ENCODE measurements at regions not wholly inside any gene's neighbourhood (a gene's known extent, or its start where the extent isn't known, plus 50 kb on each side); places are given as distances from the start of the nearest gene placed in this dataset.

DNA sequence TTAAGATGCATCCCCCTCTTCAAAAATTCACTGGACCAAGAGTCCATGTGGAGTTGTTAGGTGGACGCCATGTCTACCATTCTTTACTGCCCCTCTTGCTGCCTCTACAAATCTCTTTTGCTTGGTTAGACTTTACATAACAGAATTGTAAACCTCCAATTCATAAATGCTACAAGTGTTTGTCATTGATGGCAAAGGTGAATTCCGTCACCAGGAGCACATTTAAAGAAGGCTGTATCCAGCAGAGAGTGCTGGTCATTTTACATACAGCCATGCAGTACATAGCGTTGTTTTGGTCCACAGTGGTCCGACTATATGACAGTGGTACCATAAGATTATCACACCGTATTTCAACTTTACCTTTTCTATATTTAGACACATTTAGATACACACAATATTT, 274.5 kb downstream of the MYCN start:
- TF ChIP-seq, protein P1, sequence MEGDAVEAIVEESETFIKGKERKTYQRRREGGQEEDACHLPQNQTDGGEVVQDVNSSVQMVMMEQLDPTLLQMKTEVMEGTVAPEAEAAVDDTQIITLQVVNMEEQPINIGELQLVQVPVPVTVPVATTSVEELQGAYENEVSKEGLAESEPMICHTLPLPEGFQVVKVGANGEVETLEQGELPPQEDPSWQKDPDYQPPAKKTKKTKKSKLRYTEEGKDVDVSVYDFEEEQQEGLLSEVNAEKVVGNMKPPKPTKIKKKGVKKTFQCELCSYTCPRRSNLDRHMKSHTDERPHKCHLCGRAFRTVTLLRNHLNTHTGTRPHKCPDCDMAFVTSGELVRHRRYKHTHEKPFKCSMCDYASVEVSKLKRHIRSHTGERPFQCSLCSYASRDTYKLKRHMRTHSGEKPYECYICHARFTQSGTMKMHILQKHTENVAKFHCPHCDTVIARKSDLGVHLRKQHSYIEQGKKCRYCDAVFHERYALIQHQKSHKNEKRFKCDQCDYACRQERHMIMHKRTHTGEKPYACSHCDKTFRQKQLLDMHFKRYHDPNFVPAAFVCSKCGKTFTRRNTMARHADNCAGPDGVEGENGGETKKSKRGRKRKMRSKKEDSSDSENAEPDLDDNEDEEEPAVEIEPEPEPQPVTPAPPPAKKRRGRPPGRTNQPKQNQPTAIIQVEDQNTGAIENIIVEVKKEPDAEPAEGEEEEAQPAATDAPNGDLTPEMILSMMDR (tag by site-specific recombination; IDR thresholded peaks at IDR 0.05): no peak
- no peak for TF ChIP-seq ZNF311 (tag by site-specific recombination; IDR thresholded peaks at IDR 0.05; ENCODE audit: borderline replicate concordance)
- TF ChIP-seq MYNN (tag by site-specific recombination; IDR thresholded peaks at IDR 0.05; ENCODE audit: borderline replicate concordance): no peak
- TF ChIP-seq ZNF140 (tag by site-specific recombination; IDR thresholded peaks at IDR 0.05): no peak
- TF ChIP-seq ZNF571 (tag by site-specific recombination; IDR thresholded peaks at IDR 0.05): no peak
- no peak for TF ChIP-seq ZNF121 (tag by site-specific recombination; IDR thresholded peaks at IDR 0.05)
- TF ChIP-seq ZNF548 (tag by site-specific recombination; IDR thresholded peaks at IDR 0.05): no peak
- no peak for TF ChIP-seq TCF7L2 (IDR thresholded peaks at IDR 0.05; ENCODE audit: borderline replicate concordance, low read depth, low read length)
- no peak for TF ChIP-seq ZNF747 (tag by site-specific recombination; IDR thresholded peaks at IDR 0.05)
- no peak for TF ChIP-seq GLI2 (tag by site-specific recombination; IDR thresholded peaks at IDR 0.05; ENCODE audit: borderline replicate concordance, low read depth)
- TF ChIP-seq ZSCAN23 (tag by site-specific recombination; IDR thresholded peaks at IDR 0.05): no peak
- TF ChIP-seq ZNF658 (tag by site-specific recombination; IDR thresholded peaks at IDR 0.05): no peak
- TF ChIP-seq, protein P2, sequence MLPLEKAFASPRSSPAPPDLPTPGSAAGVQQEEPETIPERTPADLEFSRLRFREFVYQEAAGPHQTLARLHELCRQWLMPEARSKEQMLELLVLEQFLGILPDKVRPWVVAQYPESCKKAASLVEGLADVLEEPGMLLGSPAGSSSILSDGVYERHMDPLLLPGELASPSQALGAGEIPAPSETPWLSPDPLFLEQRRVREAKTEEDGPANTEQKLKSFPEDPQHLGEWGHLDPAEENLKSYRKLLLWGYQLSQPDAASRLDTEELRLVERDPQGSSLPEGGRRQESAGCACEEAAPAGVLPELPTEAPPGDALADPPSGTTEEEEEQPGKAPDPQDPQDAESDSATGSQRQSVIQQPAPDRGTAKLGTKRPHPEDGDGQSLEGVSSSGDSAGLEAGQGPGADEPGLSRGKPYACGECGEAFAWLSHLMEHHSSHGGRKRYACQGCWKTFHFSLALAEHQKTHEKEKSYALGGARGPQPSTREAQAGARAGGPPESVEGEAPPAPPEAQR (tag by site-specific recombination; IDR thresholded peaks at IDR 0.05): no peak
- no peak for TF ChIP-seq SETDB1 (IDR thresholded peaks at IDR 0.05; ENCODE audit: insufficient read length, low read length)
